GM12865 (cell line): ENCODE measurements at regions not wholly inside any gene's neighbourhood (a gene's known extent, or its start where the extent isn't known, plus 50 kb on each side); places are given as distances from the start of the nearest gene placed in this dataset.

Experiments used
- DNase-seq: peaks from one replicate; pipeline ENCODE4 v3.0.0; 2010; ENCODE audit warnings: low read depth
- H3K4me3 ChIP-seq: 2 replicates; pipeline ENCODE4 v1.5.1; 2011; ENCODE audit warnings: mild to moderate bottlenecking, low read depth, low read length, control low read depth
- CTCF ChIP-seq: IDR thresholded peaks from 2 replicates; pipeline ENCODE4 v1.5.1; 2011; ENCODE audit warnings: low read length, control low read depth, low read depth, inconsistent platforms; ENCODE audit not compliant: insufficient read depth; ENCODE audit errors: missing control alignments

GRCh38 chr1:234540404-234540762, 61.4 kb upstream of the TARBP1 start:
- TF ChIP-seq CTCF = no peak
- H3K4me3 ChIP-seq = no peak overlapping the region
- DNase-seq = no peak

- TF ChIP-seq CTCF = no peak
- no peak for DNase-seq
- H3K4me3 ChIP-seq = no peak overlapping the region
Observed at GRCh38 chr1:234539666-234540403, 60.9 kb upstream of the TARBP1 start.

GRCh38 chr1:234538930-234539649, 60.1 kb upstream of the TARBP1 start:
- H3K4me3 ChIP-seq = no peak overlapping the region
- DNase-seq = peak; percentile 30
- no peak for TF ChIP-seq CTCF

GRCh38 chr1:234538062-234538731, 59.2 kb upstream of the TARBP1 start:
- no peak overlapping the region for H3K4me3 ChIP-seq
- DNase-seq = no peak
- no peak for TF ChIP-seq CTCF

GRCh38 chr1:234537236-234537635, 58.3 kb upstream of the TARBP1 start:
- TF ChIP-seq CTCF = no peak
- no peak for DNase-seq
- no peak overlapping the region for H3K4me3 ChIP-seq

GRCh38 chr1:234536741-234537140, 57.8 kb upstream of the TARBP1 start:
- DNase-seq = no peak
- no peak for TF ChIP-seq CTCF
- H3K4me3 ChIP-seq = no peak overlapping the region
